ENCODE measurements at regions not wholly inside any gene's neighbourhood (a gene's known extent, or its start where the extent isn't known, plus 50 kb on each side); places are given as distances from the start of the nearest gene placed in this dataset.

DNA sequence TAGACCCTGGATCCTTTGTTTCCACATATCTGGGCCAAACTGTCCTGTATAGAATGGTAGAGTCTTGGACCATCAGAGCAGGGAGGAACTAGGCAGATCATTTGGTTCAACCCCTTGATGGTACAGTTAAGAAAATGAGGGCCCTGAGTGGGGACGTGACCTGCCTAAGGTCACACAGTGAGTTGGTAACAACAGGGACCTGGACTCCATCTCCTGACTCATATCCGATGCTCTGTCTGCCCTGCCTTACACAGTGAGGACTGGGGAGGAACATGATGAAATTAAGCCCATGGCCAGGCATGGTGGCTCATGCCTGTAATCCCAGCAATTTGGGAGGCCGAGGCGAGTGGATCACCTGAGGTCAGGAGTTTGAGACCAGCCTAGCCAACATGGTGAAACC lies 440.2 kb downstream of the PTPRU start:
- no peak for DNase-seq (ENCODE audit: low read depth)
- no peak overlapping the region for H3K4me3 ChIP-seq (replicated peaks; ENCODE audit: low read depth, low read length)
- TF ChIP-seq CTCF (IDR thresholded peaks at IDR 0.05; ENCODE audit: low read length, missing control alignments): no peak

- DNase-seq (ENCODE audit: low read depth): peak; percentile 54
- no peak overlapping the region for H3K4me3 ChIP-seq (replicated peaks; ENCODE audit: low read depth, low read length)
- TF ChIP-seq CTCF (IDR thresholded peaks at IDR 0.05; ENCODE audit: low read length, missing control alignments): no peak
Measured at GRCh38 chr1:29675481-29676263, 439.4 kb downstream of the PTPRU start.

DNA sequence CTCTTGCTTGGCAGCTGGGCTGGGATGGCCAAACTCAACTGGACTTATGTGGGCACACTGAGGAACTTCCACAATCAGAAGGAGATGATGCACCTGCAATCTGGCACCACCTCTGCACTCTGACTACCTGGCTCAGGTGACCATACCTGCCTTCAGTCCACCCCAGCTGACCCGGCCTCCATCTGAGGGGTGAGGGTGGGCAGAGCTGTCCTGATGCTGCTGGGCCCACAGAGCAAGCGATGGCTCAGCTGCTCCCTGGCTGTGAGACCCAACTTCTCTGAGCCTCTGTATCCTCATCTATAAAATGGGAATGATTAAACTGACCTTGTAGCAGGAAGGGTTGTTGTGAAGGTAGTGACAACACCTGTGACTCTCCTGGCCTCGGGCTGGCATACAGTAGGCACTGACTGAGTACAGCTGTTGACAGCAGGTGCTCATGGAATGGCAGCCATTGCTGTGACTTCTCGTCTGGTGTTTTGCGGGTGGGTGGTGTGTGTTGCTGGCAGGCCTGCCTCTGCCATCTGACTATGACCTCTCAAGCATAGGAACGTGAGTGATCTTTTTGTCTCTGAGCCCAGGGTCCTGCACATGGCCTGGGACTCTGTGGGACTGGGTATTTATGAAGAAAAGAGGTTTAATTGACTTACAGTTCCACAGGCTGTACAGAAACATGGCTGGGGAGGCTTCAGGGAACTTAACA lies 438.5 kb downstream of the PTPRU start:
- no peak for DNase-seq (ENCODE audit: low read depth)
- H3K4me3 ChIP-seq (replicated peaks; ENCODE audit: low read depth, low read length): no peak overlapping the region
- TF ChIP-seq CTCF (IDR thresholded peaks at IDR 0.05; ENCODE audit: low read length, missing control alignments): no peak

DNA sequence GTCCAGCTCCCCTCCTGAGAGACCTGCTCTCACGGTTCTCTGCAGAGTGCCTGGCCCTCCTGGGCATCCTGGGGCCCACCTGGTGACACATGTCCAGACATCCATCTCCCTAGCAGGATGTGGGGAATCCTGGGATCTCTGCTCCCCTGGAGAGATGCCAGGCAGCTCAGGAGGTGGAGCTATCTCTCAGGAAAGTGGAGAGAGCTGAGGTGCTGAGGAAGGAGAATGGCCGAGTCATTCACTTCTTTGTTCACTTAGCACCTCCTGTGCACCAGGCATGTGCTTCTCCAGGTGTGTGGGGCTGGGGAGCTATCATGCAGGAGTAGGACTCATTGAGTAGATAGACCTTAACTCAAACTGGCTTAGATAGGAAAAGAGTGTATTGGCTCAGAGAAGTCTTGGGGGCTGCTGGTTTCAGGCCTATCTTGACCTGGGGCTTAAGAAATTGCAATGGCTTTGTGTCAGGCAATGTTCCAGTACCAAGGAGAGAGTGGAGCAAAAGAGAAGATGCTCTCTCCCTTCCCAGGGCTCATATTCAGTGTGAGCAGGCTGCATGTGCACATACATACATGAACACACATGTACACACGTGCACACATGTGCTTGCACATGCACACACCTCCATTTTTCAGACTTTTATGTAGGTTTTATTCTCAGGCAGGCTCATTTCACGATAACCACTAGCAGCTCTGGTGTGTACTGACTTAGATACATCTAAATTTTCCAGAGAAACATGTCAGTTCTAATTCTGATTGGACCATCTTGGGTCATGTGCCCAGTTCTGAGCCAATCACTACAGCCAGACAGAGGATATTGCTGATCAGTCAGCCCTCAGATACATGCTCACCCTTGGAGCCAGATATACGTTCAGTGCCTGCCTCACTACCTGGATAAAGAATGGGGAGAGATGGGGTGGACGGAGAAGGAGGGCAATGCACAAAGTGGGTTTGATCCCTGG lies 437.6 kb downstream of the PTPRU start:
- no peak for TF ChIP-seq CTCF (IDR thresholded peaks at IDR 0.05; ENCODE audit: low read length, missing control alignments)
- DNase-seq (ENCODE audit: low read depth): no peak

GRCh38 chr1:29673228-29673500 lies 436.8 kb downstream of the PTPRU start:
- no peak for DNase-seq (ENCODE audit: low read depth)
- no peak overlapping the region for H3K4me3 ChIP-seq (replicated peaks; ENCODE audit: low read depth, low read length)
- TF ChIP-seq CTCF (IDR thresholded peaks at IDR 0.05; ENCODE audit: low read length, missing control alignments): no peak

More for the DNA sequence above, 437.6 kb downstream of the PTPRU start:
- H3K4me3 ChIP-seq (replicated peaks; ENCODE audit: low read depth, low read length): no peak overlapping the region

DNA sequence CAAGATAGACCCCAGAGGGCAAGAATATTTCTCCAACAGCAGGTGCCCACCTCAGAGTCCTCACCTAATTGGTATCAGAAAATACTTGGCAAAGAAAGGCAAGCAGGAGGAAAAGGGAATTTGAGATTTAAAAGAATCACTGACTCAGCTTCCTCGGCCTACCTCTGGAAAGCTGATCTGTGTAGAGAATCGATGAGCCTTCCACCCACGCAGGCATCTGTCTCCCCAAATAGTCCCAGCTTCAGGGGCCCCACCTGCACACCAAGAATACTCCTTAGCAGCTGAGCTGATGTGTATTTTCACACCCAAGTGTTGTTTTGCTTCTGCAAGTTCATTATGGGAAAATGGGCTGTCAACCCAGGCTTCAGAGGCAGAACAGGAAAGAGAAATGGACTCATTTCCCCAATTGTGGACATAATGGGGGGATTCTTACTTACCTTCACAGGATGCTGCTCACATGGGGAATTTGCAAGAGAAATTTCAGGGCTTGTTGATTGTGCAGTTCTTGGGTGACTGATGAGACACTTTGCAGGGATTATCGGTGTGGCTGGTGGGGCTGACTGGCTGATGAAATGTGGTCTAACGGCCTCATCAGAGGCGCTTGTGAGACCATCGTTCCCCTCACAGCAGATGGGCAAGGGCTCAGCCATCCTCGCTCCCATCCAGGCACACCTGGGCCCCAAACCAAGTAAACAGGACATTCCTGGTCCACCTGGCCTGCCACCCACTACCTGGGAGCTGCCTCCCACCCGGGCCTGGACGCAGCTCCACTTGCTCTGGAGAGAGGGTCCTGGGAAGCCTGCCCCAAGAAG lies 436.3 kb downstream of the PTPRU start:
- DNase-seq (ENCODE audit: low read depth): no peak
- no peak overlapping the region for H3K4me3 ChIP-seq (replicated peaks; ENCODE audit: low read depth, low read length)
- TF ChIP-seq CTCF (IDR thresholded peaks at IDR 0.05; ENCODE audit: low read length, missing control alignments): no peak

All from fibroblast of pulmonary artery (primary cell).